ENCODE measurements at regions not wholly inside any gene's neighbourhood (a gene's known extent, or its start where the extent isn't known, plus 50 kb on each side); places are given as distances from the start of the nearest gene placed in this dataset.
A peak's percentile ranks its signal among the peaks of the same experiment; 100 is the strongest.

DNA sequence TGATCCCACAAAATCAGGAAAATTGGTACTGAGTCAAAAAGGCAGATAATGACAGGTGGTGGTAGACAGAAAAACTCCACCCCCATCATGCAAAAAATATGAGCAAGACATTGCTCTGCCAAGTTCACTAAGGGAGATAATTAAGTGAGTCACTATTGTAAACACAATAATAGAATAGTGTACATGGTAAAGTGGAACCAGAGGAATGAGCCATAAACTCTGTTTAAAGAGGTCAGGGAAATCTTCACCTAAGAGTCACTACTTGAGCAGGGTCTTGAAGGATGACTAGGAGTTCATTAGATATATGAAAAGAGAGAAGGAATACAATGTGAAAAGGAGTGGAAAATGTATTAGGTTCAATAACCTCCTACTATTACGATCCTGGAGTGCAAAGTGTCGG is 213.4 kb upstream of the PEX5L start:
- Histone ChIP-seq H3K4me1 (ENCODE audit: insufficient read depth) (no peaks in the 10 kb centered on the region), H3K27ac (no peak overlapping the region), H3K9me3 (ENCODE audit: low read depth) (no peaks in the 10 kb centered on the region), H3F3A (ENCODE audit: insufficient read depth) (no peaks in the 10 kb centered on the region), H4K20me1 (ENCODE audit: insufficient read depth) (no peaks in the 10 kb centered on the region), H3K9me2 (ENCODE audit: insufficient read depth) (no peaks in the 10 kb centered on the region), H3K36me3 (ENCODE audit: low read depth) (no peaks in the 10 kb centered on the region), H3K9ac (no peak overlapping the region), H2AFZ (no peak overlapping the region), H3K4me3 (no peak overlapping the region), H3K79me2 (ENCODE audit: insufficient read depth) (no peaks in the 10 kb centered on the region), H3K27me3 (replicated peaks; ENCODE audit: insufficient read depth) (no peaks in the 10 kb centered on the region), H3K4me2 (ENCODE audit: unreplicated experiment) (no peak overlapping the region)
- WGBS, 2 experiments (ENCODE audit: low coverage in 1 of 2, low lambda C conversion rate in 2 of 2, missing lambda C conversion rate in 2 of 2), result 8 to 20% methylated on average over 2 of the region's 2 CpGs
- TF ChIP-seq EZH2phosphoT487 (IDR thresholded peaks at IDR 0.05; ENCODE audit: insufficient read depth, low read depth), result no peak
- no peak for TF ChIP-seq EZH2 (IDR thresholded peaks at IDR 0.05; ENCODE audit: insufficient read depth, poor library complexity, severe bottlenecking)
- in situ Hi-C loops (cut with MboI), result no loop called here
- peak; percentile 43 for DNase-seq

DNA sequence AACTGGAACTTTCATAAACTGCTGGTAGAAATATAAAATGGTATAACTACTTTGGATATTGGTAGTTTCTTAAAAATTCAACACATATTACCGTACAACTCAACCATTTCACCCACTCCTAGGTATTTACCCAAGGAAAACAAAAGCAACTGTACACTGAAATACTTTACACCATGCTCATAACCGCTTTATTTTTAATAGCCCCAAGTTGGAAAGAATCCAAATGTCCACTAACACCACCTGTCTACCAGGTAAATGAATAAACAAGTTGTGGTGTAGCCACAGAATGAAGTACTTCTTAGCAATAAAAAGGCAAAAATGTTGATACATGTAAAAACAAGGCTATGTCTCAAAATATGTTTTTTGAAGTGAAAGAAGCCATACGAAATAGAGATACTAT is 215.9 kb upstream of the PEX5L start:
- Histone ChIP-seq H3K9me2 (ENCODE audit: insufficient read depth) (no peaks in the 10 kb centered on the region), H3K9ac (no peak overlapping the region), H2AFZ (no peak overlapping the region), H3K27ac (no peak overlapping the region), H3K36me3 (ENCODE audit: low read depth) (no peaks in the 10 kb centered on the region), H3K9me3 (ENCODE audit: low read depth) (no peaks in the 10 kb centered on the region), H3K27me3 (replicated peaks; ENCODE audit: insufficient read depth) (no peaks in the 10 kb centered on the region), H4K20me1 (ENCODE audit: insufficient read depth) (no peaks in the 10 kb centered on the region), H3K79me2 (ENCODE audit: insufficient read depth) (no peaks in the 10 kb centered on the region), H3F3A (ENCODE audit: insufficient read depth) (no peaks in the 10 kb centered on the region), H3K4me3 (no peak overlapping the region), H3K4me1 (ENCODE audit: insufficient read depth) (no peaks in the 10 kb centered on the region), H3K4me2 (ENCODE audit: unreplicated experiment) (no peak overlapping the region)
- 35 to 46% methylated on average over 3 of the region's 3 CpGs for WGBS, 2 experiments (ENCODE audit: low coverage in 1 of 2, low lambda C conversion rate in 2 of 2, missing lambda C conversion rate in 2 of 2)
- TF ChIP-seq EZH2phosphoT487 (IDR thresholded peaks at IDR 0.05; ENCODE audit: insufficient read depth, low read depth) (no peak), EZH2 (IDR thresholded peaks at IDR 0.05; ENCODE audit: insufficient read depth, poor library complexity, severe bottlenecking) (no peak)
- DNase-seq, result no peak
- in situ Hi-C loops (cut with MboI), result no loop called here

DNA sequence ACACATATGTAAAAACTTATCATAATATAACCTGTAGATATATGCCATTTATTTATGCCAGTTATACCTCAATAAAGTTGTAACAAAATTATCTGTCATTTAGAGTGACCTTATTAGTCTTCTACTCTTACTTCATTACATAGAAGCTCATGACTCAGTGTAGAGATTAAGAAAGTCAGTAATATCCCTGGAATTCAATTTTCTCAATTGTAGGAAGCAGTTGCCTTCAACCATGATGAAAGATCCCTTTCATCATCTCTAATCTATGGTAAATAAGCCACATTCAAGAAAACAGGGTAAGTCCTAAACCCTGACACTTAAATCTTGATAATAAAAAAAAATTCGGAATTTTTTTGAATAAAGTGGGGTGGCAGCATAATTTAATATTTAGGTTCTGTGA is 216.5 kb upstream of the PEX5L start:
- no peak for TF ChIP-seq EZH2 (IDR thresholded peaks at IDR 0.05; ENCODE audit: insufficient read depth, poor library complexity, severe bottlenecking)
- no peak for TF ChIP-seq EZH2phosphoT487 (IDR thresholded peaks at IDR 0.05; ENCODE audit: insufficient read depth, low read depth)
- Histone ChIP-seq H4K20me1 (ENCODE audit: insufficient read depth) (no peaks in the 10 kb centered on the region), H3K9ac (no peak overlapping the region), H3K36me3 (ENCODE audit: low read depth) (no peaks in the 10 kb centered on the region), H3F3A (ENCODE audit: insufficient read depth) (no peaks in the 10 kb centered on the region), H3K27me3 (replicated peaks; ENCODE audit: insufficient read depth) (no peaks in the 10 kb centered on the region), H3K4me1 (ENCODE audit: insufficient read depth) (no peaks in the 10 kb centered on the region), H2AFZ (no peak overlapping the region), H3K4me3 (no peak overlapping the region), H3K4me2 (ENCODE audit: unreplicated experiment) (no peak overlapping the region), H3K9me3 (ENCODE audit: low read depth) (no peaks in the 10 kb centered on the region), H3K79me2 (ENCODE audit: insufficient read depth) (no peaks in the 10 kb centered on the region), H3K9me2 (ENCODE audit: insufficient read depth) (no peaks in the 10 kb centered on the region), H3K27ac (no peak overlapping the region)
- WGBS, 2 experiments (ENCODE audit: low coverage in 1 of 2, low lambda C conversion rate in 2 of 2, missing lambda C conversion rate in 2 of 2), result 9 to 33% methylated on average over 1 of the region's 1 CpG
- in situ Hi-C loops (cut with MboI), result no loop called here
- no peak for DNase-seq

DNA sequence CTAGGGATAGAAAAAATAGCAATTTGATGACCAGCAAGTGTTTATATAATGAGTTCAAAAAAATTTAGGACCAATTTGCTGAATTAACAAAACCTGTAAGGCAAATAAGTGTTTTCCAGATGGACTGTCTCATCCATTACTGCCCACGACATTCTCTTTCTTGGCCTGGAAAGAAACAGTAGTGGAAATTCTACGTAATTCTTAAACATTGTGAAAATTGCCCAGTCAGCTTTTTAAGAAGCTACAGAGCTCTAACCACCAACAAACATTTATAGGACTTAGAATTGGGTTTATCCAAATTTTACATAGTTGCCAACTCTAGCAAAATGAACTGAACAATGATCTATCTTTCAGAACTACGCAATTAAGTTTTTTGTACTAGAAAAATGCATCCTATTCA is 227.7 kb upstream of the PEX5L start:
- in situ Hi-C loops (cut with MboI), result no loop called here
- H4K20me1 ChIP-seq (ENCODE audit: insufficient read depth), result no peaks in the 10 kb centered on the region
- H3F3A ChIP-seq (ENCODE audit: insufficient read depth), result 0 out of 2 replicates have a peak, but pooled peaks cover 6% of the 10 kb centered on the region
- no peak overlapping the region for H3K4me3 ChIP-seq
- H3K4me2 ChIP-seq (ENCODE audit: unreplicated experiment), result no peak overlapping the region
- TF ChIP-seq EZH2 (IDR thresholded peaks at IDR 0.05; ENCODE audit: insufficient read depth, poor library complexity, severe bottlenecking) (no peak), EZH2phosphoT487 (IDR thresholded peaks at IDR 0.05; ENCODE audit: insufficient read depth, low read depth) (no peak)
- DNase-seq, result no peak
- H3K9me2 ChIP-seq (ENCODE audit: insufficient read depth), result no peaks in the 10 kb centered on the region
- H3K27ac ChIP-seq, result no peak overlapping the region
- H3K4me1 ChIP-seq (ENCODE audit: insufficient read depth), result peaks cover 8% of the 10 kb centered on the region; the same call in 1 of the 2 replicates
- no peaks in the 10 kb centered on the region for H3K27me3 ChIP-seq (replicated peaks; ENCODE audit: insufficient read depth)
- no peak overlapping the region for H3K9ac ChIP-seq
- 17 to 22% methylated on average over 3 of the region's 3 CpGs for WGBS, 2 experiments (ENCODE audit: low coverage in 1 of 2, low lambda C conversion rate in 2 of 2, missing lambda C conversion rate in 2 of 2)
- no peak overlapping the region for H2AFZ ChIP-seq
- no peaks in the 10 kb centered on the region for H3K79me2 ChIP-seq (ENCODE audit: insufficient read depth)
- no peaks in the 10 kb centered on the region for H3K36me3 ChIP-seq (ENCODE audit: low read depth)
- no peaks in the 10 kb centered on the region for H3K9me3 ChIP-seq (ENCODE audit: low read depth)

DNA sequence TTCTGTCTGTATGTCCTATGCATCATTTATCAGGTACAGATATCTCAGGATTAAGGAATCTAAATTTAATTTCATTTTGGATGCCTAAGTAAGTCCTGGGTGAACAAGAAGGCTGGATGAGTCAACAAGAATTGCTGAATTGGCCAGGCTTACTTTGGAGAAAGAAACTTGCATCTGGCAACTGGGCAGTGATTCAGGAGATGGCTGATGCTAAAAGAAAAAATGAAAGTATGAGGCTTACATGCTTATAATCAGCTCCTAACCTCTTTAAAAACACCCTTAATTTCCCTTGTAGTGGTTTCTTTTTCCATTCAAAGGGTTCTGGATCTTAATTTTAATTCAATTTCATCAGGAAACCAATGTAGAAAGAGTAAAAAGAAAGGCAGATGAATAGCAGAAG is 228.8 kb upstream of the PEX5L start:
- Histone ChIP-seq H3K4me2 (ENCODE audit: unreplicated experiment) (peak overlapping the region; percentile 49), H3K27me3 (replicated peaks; ENCODE audit: insufficient read depth) (no peaks in the 10 kb centered on the region)
- DNase-seq, result peak; percentile 75

More for the DNA sequence above, 228.8 kb upstream of the PEX5L start:
- no peak for TF ChIP-seq EZH2phosphoT487 (IDR thresholded peaks at IDR 0.05; ENCODE audit: insufficient read depth, low read depth)
- no peak for TF ChIP-seq EZH2 (IDR thresholded peaks at IDR 0.05; ENCODE audit: insufficient read depth, poor library complexity, severe bottlenecking)
- Histone ChIP-seq H3K9ac (no peak overlapping the region), H3K36me3 (ENCODE audit: low read depth) (no peaks in the 10 kb centered on the region), H3F3A (ENCODE audit: insufficient read depth) (0 out of 2 replicates have a peak, but pooled peaks cover 6% of the 10 kb centered on the region), H3K4me1 (ENCODE audit: insufficient read depth) (peaks cover 8% of the 10 kb centered on the region; the same call in 1 of the 2 replicates), H3K79me2 (ENCODE audit: insufficient read depth) (no peaks in the 10 kb centered on the region), H4K20me1 (ENCODE audit: insufficient read depth) (no peaks in the 10 kb centered on the region), H3K4me3 (peak overlapping the region; percentile 52), H2AFZ (peak overlapping the region; percentile 73), H3K9me3 (ENCODE audit: low read depth) (no peaks in the 10 kb centered on the region), H3K9me2 (ENCODE audit: insufficient read depth) (no peaks in the 10 kb centered on the region), H3K27ac (peak overlapping the region; percentile 29; the same call in 1 of the 2 replicates)
- in situ Hi-C loops (cut with MboI), result no loop called here
